ENCODE measurements at regions not wholly inside any gene's neighbourhood (a gene's known extent, or its start where the extent isn't known, plus 50 kb on each side); places are given as distances from the start of the nearest gene placed in this dataset.
"Not testable (repeated sequence)": the region's sequence is repeated elsewhere in the genome, so short reads cannot be mapped to it uniquely, and the experiment has no call there.

DNA sequence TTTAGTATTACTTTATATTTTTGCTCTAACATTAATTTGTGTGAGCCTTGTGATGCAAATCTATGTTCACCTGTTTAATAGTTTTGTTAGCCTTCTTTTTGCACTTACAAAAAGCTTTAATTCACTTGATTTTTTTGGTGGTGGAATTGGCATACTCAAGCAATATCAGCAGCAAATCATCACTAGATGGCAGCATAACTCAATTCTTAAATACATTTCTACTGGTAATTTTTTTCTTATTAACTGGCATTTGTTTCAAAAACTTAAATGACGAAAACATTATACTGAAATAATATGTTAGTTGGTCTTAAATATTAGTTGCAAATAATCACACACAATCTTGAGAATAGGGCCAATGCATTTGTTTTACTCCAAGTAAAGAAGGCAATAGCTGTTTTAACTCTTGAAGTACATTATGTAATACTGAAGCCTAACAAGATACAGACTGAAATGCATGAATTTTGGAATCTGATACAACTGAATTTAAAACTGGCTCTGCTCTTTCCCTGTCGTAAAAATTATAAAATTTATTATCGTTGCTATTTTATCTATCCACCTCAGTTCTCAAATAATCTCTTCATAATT, 151.5 kb downstream of the ATXN7L3B start:
- DNase-seq, result peak; percentile 38

DNA sequence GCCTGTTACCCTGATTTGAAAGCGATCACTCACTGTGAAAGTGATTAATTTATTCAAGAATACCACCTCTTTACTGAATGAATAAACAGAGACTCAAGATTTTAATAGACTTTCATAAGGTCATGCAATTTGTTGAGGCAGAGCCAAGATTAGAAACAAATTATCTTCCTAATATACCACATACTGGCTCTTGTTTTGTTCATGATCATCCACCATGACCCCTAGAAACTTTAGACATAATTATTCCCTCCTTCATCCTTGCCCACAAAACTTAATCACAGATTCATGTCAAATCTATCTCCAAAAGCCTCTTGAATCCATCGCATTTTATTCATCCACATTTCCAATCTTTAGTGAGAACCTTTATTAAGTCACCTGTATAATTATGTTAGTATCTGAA, 152.3 kb downstream of the ATXN7L3B start:
- DNase-seq, result no peak

- no peak for DNase-seq
Measured at GRCh38 chr12:74719447-74719846, 181.8 kb downstream of the ATXN7L3B start.

DNA sequence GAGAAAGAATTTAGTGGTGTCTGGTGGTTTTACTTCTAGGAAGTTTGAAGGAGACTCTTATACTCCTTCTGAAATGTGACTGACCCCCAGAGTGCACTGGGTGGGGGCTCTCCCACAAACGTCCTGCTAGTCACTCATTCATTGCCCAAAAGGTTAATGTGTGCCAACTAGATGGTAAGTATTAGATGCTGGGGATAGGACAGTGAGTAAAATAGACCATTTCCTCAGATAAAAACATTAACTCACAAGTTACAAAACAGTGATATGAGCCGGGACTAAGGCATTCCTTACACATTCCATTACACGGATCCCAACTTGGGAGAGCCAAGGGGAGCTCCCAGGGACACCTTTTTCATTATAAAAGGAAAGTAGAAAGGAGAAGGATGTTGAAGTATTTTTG, 185.1 kb downstream of the ATXN7L3B start:
- DNase-seq, result no peak

DNA sequence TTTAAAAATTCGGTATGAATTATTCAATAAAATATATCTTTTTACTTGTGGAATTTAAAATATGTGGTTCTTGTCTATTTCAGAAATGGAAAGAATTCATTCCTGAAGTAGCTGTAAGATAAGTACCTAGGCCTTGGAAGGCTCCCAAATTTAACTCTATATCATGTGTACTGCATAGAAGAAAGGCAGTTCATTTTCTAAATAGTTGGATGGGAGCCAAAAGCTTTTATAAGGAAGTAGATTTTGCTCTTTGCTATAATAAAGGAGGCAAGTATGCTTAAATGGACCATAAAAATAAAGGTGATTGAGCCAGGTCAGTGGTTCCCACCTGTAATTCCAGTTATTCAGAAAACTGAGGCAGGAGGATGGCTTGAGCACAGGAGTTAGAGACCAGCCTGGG, 187.5 kb downstream of the ATXN7L3B start:
- DNase-seq, result no peak

DNA sequence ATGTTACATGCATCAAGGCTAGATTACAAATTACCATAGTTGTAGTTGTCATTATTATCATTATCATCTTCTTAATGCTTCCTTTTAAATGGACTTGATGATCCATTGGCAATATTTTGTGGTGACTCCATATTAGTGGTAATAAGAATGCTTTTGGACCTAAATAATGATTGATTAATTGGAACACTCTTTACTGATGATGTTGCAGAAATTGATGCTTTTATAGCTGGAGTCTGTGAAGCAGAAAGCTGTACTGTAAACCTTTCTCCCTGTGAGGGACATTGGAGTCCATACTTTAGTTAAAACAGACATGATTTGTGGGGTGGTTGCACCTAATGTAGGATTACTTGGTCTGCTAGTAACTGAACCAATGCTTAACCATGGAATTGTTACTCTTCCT, 190.4 kb downstream of the ATXN7L3B start:
- DNase-seq, result no peak

GRCh38 chr12:74732164-74732784, 194.6 kb downstream of the ATXN7L3B start:
- no peak for DNase-seq

DNA sequence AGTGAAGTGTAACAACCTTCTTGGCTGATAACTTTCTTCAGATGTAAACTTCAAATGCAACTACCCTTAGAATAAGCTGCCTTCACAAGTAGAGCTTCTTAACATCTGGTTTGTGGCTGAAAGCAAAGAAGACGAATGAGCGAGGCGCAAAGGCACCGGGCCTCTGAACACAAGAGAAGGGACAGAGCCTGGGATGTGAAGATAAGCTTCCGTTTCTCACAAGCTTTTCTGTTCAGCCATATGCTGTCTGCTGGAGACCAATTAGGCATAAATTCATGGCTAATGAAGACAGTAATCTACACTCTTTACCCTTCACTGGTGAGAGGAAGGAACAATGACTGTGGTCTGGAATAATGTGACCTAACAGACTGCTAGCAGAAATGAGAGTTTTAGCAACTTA, 195.2 kb downstream of the ATXN7L3B start:
- DNase-seq, result no peak

- DNase-seq, result no peak
Measured at GRCh38 chr12:74741112-74741511, 203.5 kb downstream of the ATXN7L3B start.

- DNase-seq, result no peak
Measured at GRCh38 chr12:74747305-74747704, 209.7 kb downstream of the ATXN7L3B start.

- DNase-seq, result no peak
Measured at GRCh38 chr12:74751441-74751840, 213.8 kb downstream of the ATXN7L3B start.

GRCh38 chr12:74752215-74752614, 214.6 kb downstream of the ATXN7L3B start:
- DNase-seq, result no peak

DNA sequence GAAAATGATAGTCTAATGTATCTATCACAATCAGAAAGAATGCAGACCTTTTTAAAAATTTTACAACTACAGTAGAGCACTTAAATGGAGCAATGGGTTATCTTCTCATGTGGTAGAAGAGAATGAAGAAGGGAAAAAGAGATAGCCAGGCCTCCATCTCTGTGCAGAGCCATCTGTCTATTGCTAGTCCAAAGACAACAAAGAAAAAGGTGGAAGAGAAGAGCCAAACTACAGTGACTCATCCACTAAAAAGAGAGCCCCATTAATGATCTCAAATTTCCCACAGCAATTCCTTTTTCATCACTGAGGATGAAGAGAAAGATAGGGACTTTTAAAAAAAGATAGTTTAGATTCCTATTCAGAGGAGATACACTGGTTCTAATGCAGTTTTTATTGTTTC, 232.9 kb downstream of the ATXN7L3B start:
- DNase-seq, result no peak

DNA sequence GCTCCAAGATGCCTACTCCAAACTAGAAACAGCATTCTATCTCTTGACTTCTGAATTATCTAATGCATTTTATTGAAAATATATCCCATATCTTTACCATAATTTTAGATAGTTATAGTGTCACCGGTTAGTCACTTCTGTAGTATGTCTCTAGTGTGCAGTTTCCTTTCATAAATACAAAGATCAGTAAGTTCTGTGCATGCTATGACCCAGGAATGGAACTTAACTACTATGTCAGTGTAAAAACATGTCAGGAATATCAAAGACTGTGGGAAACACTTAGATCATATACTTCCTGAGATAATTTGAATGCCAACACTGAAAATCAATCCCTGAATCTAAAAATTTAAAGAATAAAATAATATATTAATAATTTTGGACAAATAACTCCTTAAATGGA, 237.6 kb downstream of the ATXN7L3B start:
- no peak for DNase-seq

GRCh38 chr12:74776378-74776777, 238.7 kb downstream of the ATXN7L3B start:
- no peak for DNase-seq

DNA sequence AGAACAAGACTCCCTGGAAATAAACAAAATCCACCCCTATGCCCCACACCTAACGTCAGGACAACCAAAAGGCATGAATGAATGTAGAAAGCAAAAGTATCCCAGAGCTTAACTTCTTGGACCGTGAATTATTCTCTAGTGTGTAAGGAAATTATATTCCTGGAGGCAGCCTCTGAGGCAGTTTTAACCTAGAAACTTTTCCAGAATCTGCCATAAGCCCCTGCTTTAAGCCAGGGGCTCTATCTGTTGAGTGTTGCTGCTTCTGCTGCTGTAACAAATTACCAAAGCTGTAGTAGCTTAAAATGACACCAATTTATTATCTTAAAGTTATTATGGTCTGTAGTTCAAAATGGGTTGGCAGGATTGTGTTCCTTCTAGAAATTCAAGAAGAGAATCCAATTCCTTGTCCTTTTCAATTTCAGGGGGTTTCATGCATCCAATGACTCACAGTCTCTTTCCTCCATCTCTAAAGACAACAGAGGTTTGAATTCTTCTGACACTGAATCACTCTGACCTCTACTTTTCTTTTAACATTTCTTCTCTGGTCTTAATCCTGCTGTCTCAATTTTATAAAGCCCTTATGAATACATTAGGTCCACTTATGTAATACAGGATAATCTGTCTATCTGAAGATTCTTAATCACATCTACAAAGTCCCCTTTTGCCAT, 242.7 kb downstream of the ATXN7L3B start:
- DNase-seq, result no peak

DNA sequence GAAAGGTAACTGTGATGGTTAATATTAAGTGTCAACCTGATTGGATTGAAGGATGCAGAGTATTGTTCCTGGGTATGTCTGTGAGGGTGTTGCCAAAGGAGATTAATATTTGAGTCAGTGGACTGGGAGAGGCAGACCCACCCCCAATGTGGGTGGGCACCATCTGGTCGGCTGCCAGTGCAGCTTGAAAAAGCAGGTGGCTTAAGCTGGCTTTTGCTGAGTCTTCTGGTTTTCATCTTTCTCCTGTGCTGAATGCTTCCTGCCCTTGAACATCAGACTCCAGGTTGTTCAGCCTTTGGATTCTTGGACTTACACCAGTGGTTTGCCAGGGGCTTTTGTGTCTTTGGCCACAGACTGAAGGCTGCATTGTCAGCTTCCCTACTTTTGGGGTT, 243.2 kb downstream of the ATXN7L3B start:
- not testable (repeated sequence) for DNase-seq

- DNase-seq, result no peak
Measured at GRCh38 chr12:74781991-74782485, 244.4 kb downstream of the ATXN7L3B start.

DNA sequence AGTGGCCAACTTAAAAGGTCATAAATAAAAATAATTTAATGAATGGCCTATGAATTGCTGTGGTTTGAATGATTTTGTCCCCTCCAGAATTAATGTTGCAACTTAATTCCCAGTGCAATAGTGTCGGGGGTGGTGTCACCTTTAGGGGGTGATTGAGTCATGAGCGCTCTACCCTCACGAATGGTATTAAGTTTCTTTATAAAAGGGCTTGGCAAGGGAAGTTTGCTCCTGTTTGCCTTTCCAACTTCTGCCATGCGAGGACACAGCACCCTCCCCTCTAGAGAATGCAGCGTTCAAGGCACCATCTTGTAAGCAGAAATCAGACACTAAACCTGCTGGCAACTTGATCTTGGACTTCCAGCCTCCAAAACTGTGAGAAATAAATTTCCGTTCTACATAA, 253.3 kb downstream of the ATXN7L3B start:
- no peak for DNase-seq

DNA sequence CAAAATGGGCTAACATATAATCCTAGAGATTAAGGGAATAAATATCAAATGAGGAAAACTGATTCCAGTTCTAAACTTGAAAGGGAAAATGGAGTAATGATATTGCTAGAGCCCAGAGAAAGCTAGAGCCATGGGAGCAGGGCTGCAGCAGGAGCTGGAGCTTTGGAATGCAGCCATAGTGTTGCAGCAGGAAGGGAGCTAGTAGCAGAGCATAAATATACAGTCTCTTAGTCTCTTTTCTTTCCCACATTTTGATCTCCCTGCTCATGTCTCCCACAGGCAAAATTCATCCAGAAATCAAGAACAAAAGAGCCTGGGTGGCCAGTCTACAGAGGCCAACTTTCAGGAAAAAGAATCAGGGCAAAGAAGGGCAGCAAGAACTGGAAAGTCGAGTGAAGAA, 253.7 kb downstream of the ATXN7L3B start:
- DNase-seq, result no peak

- DNase-seq, result no peak
Measured at GRCh38 chr12:74794522-74794921, 256.9 kb downstream of the ATXN7L3B start.

GRCh38 chr12:74801625-74802024, 264.0 kb downstream of the ATXN7L3B start:
- DNase-seq, result no peak

DNA sequence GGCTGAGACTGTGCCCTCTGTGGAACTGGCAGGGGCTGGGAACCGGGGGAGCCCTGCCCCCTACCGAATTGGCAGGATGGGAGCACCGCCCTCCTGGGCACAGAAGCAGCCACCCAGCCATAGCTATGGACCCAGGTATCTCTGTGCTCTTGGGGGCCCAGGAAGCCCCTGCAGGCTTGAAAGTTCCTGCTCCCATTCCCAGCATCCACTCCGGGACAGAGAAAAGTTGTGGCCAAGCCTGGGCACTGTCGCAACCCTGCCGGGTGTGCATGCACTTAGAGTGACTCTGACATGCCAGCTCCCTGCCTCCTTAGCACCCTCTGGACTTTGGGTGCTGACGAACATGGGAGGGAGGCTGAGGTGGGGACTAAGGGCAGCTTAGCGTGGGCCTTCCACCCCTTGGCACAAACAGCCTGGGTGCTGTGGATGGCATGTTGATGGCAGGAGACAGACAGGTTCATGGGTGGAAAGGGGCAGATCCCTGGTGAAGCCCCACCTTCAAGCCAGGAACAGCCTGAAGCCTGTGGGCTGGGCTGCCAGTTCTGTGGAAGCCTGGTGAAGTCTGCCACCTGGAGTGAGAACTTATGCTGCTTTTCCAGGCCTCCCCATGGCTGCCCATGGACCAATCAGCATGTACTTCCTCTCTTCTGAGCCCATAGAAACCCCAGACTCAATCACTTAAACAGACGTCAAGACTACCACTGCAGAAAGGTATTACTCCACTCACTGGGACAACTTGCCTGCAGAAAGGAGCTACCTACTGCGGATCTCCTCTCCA, 279.0 kb downstream of the ATXN7L3B start:
- no peak for DNase-seq

DNA sequence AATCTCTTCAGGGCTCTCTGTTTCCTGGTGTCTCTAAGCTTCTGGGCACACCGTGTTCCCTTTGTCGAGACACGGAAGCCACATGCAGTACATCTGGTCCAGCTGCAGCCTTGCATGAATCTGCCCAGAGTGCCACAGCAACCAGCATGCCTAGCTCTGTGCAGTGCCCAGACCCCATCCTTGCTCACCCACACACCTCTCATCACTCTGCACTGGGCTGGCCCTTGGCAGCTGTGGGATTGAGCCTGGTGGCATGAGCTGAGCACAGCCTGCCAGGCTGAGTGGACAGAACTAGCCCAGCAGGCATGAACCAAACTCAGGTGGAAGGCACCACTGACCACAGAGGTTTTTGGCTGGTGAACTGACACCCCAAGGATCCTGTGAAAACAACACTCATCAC, 279.9 kb downstream of the ATXN7L3B start:
- DNase-seq, result no peak

All from NCI-H774 (cell line).